Epithelial cell of proximal tubule (primary cell): ENCODE measurements at regions not wholly inside any gene's neighbourhood (a gene's known extent, or its start where the extent isn't known, plus 50 kb on each side); places are given as distances from the start of the nearest gene placed in this dataset.
"Not testable (repeated sequence)": the region's sequence is repeated elsewhere in the genome, so short reads cannot be mapped to it uniquely, and the experiment has no call there.

Experiments used
- DNase-seq: peaks from one replicate; pipeline ENCODE4 v3.0.0-alpha.2; 2011; ENCODE audit warnings: low read depth
- H3K4me3 ChIP-seq: 2 replicates; pipeline ENCODE4 v1.5.1; 2011; ENCODE audit warnings: low read depth, mild to moderate bottlenecking, low read length
- TF ChIP-seq, protein P1 (sequence below): conservative IDR thresholded peaks from 2 replicates; pipeline ENCODE4 v1.5.1; 2012; ENCODE audit warnings: low read depth, mild to moderate bottlenecking, low read length

DNA sequence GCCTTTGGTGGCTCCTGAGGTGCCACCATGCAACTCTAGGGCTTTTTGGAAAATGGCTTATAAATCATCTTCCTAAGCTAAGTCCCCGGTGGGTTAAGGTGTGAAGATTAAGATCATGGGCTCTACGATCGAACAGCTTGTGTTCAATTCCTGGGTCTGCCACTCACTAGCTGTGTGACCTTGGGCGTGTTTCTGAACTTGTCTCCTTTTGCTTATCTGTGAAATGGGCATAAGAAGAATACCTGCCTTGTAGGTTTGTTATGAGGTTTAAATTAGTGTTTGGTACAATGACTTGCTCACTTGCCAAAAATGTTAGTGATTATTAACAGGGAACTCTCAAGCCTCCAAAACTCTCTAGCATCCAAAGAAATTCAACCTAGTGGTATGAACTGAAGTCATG is 119.2 kb upstream of the PITX1 start:
- TF ChIP-seq, protein P1, sequence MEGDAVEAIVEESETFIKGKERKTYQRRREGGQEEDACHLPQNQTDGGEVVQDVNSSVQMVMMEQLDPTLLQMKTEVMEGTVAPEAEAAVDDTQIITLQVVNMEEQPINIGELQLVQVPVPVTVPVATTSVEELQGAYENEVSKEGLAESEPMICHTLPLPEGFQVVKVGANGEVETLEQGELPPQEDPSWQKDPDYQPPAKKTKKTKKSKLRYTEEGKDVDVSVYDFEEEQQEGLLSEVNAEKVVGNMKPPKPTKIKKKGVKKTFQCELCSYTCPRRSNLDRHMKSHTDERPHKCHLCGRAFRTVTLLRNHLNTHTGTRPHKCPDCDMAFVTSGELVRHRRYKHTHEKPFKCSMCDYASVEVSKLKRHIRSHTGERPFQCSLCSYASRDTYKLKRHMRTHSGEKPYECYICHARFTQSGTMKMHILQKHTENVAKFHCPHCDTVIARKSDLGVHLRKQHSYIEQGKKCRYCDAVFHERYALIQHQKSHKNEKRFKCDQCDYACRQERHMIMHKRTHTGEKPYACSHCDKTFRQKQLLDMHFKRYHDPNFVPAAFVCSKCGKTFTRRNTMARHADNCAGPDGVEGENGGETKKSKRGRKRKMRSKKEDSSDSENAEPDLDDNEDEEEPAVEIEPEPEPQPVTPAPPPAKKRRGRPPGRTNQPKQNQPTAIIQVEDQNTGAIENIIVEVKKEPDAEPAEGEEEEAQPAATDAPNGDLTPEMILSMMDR = no peak
- no peak for DNase-seq
- no peak overlapping the region for H3K4me3 ChIP-seq

- not testable (repeated sequence) for DNase-seq, H3K4me3 ChIP-seq
Observed at GRCh38 chr5:135151660-135152059, 117.6 kb upstream of the PITX1 start.

DNA sequence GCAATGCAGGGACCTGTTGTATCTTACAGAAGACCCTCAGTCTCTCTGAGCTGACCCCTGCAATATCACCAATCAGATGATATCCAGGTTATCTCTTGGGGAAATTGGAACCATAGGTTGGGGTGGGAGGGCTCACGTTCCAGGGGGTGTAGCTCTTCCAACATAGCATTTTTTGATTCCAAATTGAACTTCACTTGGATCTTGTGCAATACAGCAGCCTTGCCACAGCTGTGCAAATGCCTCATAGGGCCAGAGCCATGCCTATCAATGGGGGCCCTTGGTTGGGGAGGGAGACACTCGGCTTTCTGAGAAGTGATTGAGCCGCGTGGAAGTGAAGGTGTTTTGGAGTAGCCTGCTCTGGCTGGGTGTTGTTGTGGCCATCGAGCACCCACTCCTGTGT is 117.2 kb upstream of the PITX1 start:
- no peak for DNase-seq
- TF ChIP-seq, protein P1 = no peak
- H3K4me3 ChIP-seq = no peak overlapping the region

DNA sequence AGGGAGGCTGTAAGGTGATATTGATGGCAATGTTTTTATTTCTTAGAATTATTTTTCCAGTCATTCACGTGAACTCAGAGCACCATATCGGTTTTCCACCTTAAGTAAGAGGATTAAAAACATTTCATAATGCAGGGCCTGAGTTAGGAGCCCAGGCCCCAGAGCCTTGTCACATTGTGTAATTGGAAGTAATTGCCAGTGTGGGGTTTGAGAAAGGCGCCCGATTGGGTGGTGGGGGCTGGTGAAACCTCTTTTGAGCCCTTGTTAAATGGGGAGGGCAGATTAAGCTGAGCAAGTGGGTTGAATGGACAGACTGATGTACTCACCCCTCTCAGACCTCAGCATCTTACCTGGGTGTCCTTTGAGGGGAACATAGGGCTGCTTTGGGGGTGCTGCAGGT is 116.7 kb upstream of the PITX1 start:
- no peak overlapping the region for H3K4me3 ChIP-seq
- TF ChIP-seq, protein P1 = no peak
- no peak for DNase-seq

DNA sequence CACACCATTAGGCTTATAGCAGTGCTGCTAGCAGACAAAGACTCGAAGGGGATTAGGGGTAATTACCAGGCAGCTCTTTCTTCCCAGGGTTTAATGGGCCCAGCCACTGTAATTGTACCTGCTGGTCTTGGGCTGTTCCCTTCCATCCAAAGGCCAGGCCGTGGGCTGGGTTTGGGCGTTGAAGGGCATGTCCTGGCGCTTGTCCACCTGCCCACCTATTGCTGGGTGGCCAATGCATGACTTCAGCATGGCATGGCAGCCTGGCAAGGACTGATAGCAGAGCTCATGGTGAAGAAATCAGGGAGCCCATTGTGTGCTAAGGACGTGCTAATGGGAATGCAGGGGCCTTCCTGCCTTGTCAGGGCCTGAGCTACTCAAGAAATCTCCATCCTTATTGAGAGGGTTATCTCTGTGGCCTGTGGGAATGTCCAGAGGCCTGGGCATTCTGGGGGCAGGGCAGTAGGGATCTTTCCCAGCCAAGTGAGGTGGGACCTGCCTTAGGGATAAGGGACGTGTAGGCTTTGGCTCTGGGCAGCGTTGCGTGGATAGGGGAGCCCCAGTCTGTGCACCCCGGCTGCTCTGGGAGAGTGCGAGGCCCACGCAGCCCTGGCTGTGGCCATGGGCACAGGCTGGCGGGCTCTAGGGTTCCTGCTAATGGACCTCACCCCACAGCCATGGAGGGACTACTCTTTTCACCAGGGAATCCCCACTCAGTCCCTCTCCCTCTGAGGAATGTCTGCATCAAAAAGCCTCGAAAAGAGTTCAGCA is 116.1 kb upstream of the PITX1 start:
- TF ChIP-seq, protein P1 = no peak
- no peak overlapping the region for H3K4me3 ChIP-seq
- DNase-seq = no peak

GRCh38 chr5:135149229-135149955 is 115.4 kb upstream of the PITX1 start:
- TF ChIP-seq, protein P1 = no peak
- no peak for DNase-seq
- H3K4me3 ChIP-seq = no peak overlapping the region

GRCh38 chr5:135147294-135148090 is 113.5 kb upstream of the PITX1 start:
- no peak for DNase-seq
- TF ChIP-seq, protein P1 = no peak
- H3K4me3 ChIP-seq = no peak overlapping the region
